Kasumi-1 (cell line): ENCODE measurements at regions not wholly inside any gene's neighbourhood (a gene's known extent, or its start where the extent isn't known, plus 50 kb on each side); places are given as distances from the start of the nearest gene placed in this dataset.

Source experiments
- DNase-seq, 2 experiments: peaks; one replicate each; lab custom pipeline; 2025; lab: John Stamatoyannopoulos, UW

GRCh38 chr4:22115262-22115661 lies 166.7 kb upstream of the KCNIP4 start:
- DNase-seq = no peak

GRCh38 chr4:22103768-22104167 lies 155.2 kb upstream of the KCNIP4 start:
- no peak for DNase-seq

GRCh38 chr4:22099896-22100295 lies 151.3 kb upstream of the KCNIP4 start:
- peak; percentile 38 to 45 for DNase-seq

- no peak for DNase-seq
These were observed 149.0 kb upstream of the KCNIP4 start for GRCh38 chr4:22097596-22097995.

- DNase-seq = no peak
These were observed 145.6 kb upstream of the KCNIP4 start for GRCh38 chr4:22094217-22094616.

DNA sequence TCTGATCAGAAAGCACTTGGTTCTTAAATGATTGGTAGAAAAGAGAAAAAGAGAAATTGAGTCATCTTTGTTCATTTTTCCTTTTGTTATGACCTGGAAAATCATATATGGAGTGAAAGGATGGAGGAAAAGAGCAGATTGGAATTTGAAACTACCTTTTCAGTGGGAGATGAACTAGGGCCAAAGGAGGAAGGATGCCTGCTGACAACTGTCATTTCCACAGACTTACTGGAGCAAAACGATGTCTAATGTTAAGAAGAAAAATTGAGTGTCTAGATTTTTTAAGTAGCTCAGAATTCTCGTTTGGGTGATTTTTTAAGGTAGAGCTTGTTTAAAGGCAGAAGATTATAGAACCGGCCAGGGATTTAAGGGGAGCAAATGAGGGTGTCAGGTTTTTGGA lies 144.6 kb upstream of the KCNIP4 start:
- DNase-seq = no peak

GRCh38 chr4:22091906-22092305 lies 143.3 kb upstream of the KCNIP4 start:
- no peak for DNase-seq

DNA sequence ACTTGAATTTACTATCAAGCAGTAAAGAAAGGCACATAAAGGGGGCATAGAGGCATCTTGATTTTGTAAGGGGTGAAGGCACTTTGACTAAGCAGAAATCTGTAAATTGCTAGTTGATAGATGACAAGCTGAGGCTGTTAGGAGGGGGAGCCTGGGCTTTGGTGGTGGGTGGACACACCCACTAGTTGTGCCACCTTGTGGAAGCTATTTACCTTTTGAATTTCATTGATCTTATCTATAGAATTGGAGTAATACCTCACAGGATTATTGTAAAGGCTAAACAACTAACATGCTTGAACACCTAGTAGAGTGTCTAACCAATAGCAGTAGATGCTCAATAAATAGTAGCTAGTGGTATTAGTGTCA lies 142.8 kb upstream of the KCNIP4 start:
- no peak for DNase-seq

DNA sequence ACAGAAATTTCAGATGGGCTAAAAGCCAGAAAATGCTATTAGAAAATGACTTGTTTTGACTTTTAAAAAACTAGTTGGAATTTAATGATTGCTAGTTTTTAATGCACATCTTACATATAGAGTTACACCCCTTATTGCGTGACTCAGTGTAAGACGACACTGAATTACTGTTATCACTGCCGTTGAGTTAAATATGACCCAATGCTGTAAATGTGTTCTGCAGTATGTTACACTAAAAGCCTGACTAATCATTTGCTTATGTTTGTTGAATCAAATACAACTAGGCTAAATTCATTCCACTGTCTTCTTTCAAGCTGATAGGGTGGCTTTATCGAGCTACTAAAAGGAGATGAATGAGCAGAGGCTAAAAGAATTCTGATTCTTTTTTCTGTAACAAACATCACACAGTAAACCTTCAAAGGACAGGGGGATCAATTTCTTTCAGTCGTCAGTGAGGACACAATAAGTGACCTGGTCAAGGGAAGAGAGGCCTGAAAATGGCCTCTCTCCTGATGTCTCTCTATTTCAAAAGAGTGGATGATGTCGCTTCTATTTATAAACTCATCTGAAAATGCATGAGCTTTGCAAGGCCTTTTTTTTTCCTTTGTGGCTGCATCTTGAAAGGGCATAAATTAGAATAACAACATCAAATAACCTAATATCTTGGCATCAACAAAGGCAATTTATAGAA lies 142.2 kb upstream of the KCNIP4 start:
- DNase-seq = no peak

- no peak for DNase-seq
These were observed 129.0 kb upstream of the KCNIP4 start for GRCh38 chr4:22077571-22077970.

- no peak for DNase-seq
These were observed 124.2 kb upstream of the KCNIP4 start for GRCh38 chr4:22072726-22073125.

DNA sequence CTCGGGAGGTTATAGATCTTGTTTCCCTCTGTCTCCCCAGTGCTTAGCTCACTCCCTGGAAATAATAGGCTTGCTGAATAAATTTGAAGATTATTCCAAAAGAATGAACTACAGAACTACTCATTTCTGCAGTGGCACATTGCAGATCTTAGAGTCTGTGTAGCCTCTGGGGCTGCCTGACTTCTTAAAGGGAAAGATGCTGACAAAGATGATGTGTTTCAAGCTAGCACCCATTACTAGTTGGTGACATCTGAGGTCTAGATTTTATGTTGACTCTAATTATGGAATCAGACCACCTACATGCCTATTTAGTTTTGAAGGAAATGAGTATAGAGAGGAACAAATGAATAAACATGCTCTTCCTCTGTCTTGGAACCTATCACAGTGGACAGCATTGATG lies 123.7 kb upstream of the KCNIP4 start:
- no peak for DNase-seq

GRCh38 chr4:22071749-22072148 lies 123.2 kb upstream of the KCNIP4 start:
- no peak for DNase-seq

DNA sequence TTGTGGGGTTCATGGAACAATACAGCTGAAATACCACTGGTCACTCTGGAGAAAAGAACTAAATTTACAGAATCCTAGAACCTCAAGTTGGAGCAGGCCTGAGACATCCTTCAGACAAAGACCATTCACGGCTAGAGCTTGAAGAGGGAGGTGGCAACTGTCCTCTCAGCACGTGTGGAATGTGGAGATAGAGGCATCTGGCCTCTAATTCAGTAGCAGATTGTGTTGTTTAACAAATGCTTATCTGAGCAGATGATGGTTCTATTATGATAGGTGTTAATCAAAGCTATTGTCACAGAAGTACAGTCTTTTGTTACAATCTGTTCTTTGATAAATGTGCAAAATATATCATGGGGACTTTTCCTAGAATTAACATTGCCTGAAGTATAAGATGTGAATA lies 121.7 kb upstream of the KCNIP4 start:
- DNase-seq = no peak

DNA sequence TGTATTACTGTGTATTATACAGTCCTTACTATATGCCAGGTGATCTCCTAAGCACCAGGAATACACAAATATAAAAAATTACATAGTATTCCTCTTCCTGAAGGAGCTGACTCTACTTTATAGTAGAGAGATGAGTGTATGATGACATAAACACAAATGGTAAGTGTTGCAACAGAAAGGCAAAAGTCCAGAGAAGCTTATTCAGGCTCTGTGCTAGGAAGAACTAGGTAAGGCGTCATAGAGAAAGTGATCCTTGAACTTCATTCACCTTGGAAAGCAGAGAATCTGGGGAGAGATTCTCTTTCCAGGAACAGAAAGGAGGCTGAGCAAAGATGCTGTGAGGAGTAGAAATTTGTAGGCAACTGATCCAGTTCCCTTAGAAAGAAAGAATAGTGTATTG lies 115.0 kb upstream of the KCNIP4 start:
- no peak for DNase-seq

- no peak for DNase-seq
These were observed 114.1 kb upstream of the KCNIP4 start for GRCh38 chr4:22062676-22063075.

DNA sequence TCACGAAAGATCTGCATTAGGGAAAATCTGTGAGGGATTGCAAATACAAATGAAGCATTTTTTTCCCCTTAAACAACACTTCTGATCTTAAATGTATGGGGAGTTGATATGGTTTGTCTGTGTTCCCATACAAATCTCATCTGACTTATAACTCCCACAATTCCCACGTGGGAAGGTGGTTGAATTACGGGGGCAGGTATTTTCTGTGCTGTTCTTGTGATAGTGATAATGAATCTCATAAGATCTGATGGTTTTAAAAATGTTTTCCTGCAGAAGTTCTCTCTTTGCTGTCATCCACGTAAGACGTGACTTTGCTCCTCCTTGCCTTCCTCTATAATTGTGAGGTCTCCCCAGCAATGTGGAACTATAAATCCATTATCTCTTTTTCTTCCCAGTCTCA lies 107.4 kb upstream of the KCNIP4 start:
- DNase-seq = no peak

- DNase-seq = no peak
These were observed 103.5 kb upstream of the KCNIP4 start for GRCh38 chr4:22052076-22052475.

DNA sequence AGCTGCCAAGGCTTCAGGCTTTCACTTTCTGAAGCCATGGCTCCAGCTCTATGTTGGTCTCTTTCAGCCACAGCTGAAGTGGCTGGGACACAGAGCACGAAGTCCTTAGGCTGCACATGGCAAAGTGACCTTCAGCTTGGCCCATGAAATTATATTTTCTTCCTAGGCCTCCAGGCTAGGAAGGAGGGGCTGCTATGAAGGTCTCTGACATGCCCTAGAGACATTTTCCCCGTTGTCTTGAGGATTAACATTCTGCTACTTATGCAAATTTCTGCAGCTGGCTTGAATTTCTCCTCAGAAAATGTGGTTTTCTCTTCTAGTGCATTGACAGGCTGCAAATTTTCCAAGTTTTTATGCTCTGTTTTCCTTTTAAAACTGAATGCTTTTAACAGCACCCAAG lies 99.8 kb upstream of the KCNIP4 start:
- DNase-seq = no peak

DNA sequence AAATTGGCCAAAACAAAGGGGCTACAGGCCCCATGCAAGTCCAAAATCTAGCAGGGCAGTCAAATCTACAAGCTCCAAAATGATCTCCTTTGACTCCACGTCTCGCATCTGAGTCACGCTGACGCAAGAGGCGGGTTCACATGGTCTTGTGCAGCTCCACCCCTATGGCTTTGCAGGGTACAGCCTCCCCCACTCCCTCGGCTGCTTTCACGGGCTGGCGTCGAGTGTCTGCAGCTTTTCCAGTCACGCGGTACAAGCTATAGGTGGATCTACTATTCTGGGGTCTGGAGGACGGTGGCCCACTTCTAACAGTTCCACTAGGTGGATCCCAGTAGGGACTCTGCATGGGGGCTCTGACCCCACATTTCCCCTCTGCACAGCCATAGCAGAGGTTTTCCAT lies 99.2 kb upstream of the KCNIP4 start:
- no peak for DNase-seq

DNA sequence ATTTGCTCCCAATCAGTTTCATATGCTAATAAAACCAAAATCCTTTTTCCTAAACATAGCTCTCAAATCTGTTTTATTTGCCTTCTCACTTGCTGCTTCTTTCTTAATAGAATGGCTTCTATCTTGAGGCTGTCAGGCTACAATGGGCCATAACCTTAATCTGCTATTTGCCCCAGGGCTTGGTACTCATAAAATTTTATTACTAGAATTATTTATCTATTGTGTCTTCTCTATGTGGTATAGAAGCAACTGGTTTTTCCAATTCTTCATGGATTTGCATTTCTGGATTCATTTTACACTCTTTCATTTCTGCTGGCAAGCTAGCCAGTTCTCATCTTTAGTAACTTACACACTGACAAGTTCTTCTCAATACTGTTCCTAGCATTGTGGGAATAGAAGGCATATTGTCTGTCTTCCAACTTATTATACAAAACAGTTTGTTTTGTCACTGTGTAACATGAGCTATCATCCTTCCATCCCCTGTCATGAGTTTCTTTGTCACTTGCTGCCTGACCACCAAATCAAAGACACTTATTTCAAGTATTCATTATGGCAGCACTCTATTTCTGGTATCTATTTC lies 96.6 kb upstream of the KCNIP4 start:
- no peak for DNase-seq

- DNase-seq = no peak
These were observed 82.9 kb upstream of the KCNIP4 start for GRCh38 chr4:22031423-22031822.

- DNase-seq = no peak
These were observed 82.3 kb upstream of the KCNIP4 start for GRCh38 chr4:22030881-22031280.

DNA sequence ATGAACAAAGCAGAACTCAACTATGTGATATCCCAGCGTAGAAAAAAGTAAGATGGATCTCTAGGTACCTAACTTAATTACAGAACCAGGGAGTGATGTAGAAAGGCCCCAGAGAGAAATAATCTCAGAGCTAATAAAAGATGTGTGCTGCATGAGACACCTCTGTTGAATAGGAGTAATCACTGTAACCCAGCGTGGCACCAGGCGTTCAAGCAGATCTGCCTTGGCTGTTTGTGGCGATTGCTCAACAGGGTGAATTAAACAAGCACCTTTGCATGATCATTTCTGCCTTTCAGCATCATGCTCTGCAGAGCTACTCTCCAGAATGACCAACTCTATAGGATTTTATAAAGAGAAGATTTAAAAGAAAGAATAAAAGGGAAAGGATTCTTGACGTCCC lies 81.7 kb upstream of the KCNIP4 start:
- no peak for DNase-seq
